HPDE6-E6E7 (cell line): ENCODE measurements at regions not wholly inside any gene's neighbourhood (a gene's known extent, or its start where the extent isn't known, plus 50 kb on each side); places are given as distances from the start of the nearest gene placed in this dataset.

ENCODE experiments used
- DNase-seq: peaks from one replicate; pipeline ENCODE4 v3.0.0; 2011; ENCODE audit warnings: missing footprints; ENCODE audit errors: extremely low spot score

GRCh38 chr13:22287343-22287920, 616.6 kb downstream of the FGF9 start:
- DNase-seq: no peak

- DNase-seq: no peak
Measured at GRCh38 chr13:22288496-22288895, 617.6 kb downstream of the FGF9 start.

- no peak for DNase-seq
Measured at GRCh38 chr13:22289711-22290110, 618.8 kb downstream of the FGF9 start.

GRCh38 chr13:22298530-22298929, 627.7 kb downstream of the FGF9 start:
- DNase-seq: no peak

- no peak for DNase-seq
Measured at GRCh38 chr13:22311734-22312404, 641.0 kb downstream of the FGF9 start.

GRCh38 chr13:22312405-22312803, 641.5 kb downstream of the FGF9 start:
- no peak for DNase-seq

GRCh38 chr13:22316494-22317025, 645.7 kb downstream of the FGF9 start:
- DNase-seq: no peak

GRCh38 chr13:22320991-22321390, 650.1 kb downstream of the FGF9 start:
- DNase-seq: no peak

GRCh38 chr13:22325761-22326160, 654.9 kb downstream of the FGF9 start:
- DNase-seq: no peak

GRCh38 chr13:22332416-22332815, 661.5 kb downstream of the FGF9 start:
- no peak for DNase-seq

- no peak for DNase-seq
Measured at GRCh38 chr13:22336460-22336859, 665.6 kb downstream of the FGF9 start.

- DNase-seq: no peak
Measured at GRCh38 chr13:22357132-22357531, 686.3 kb downstream of the FGF9 start.

- no peak for DNase-seq
Measured at GRCh38 chr13:22369090-22369489, 698.2 kb downstream of the FGF9 start.

GRCh38 chr13:22369840-22370239, 699.0 kb downstream of the FGF9 start:
- no peak for DNase-seq

GRCh38 chr13:22372261-22372660, 701.4 kb downstream of the FGF9 start:
- no peak for DNase-seq

- DNase-seq: no peak
Measured at GRCh38 chr13:22375151-22375550, 704.3 kb downstream of the FGF9 start.

GRCh38 chr13:22387899-22388298, 717.0 kb downstream of the FGF9 start:
- DNase-seq: no peak

- DNase-seq: no peak
Measured at GRCh38 chr13:22399801-22400420, 729.0 kb downstream of the FGF9 start.

GRCh38 chr13:22402682-22403081, 731.8 kb downstream of the FGF9 start:
- DNase-seq: no peak

GRCh38 chr13:22403144-22403543, 732.3 kb downstream of the FGF9 start:
- no peak for DNase-seq

GRCh38 chr13:22405891-22406290, 735.0 kb downstream of the FGF9 start:
- no peak for DNase-seq

- no peak for DNase-seq
Measured at GRCh38 chr13:22412452-22412851, 741.6 kb downstream of the FGF9 start.

GRCh38 chr13:22422023-22422422, 751.1 kb downstream of the FGF9 start:
- no peak for DNase-seq
